ENCODE measurements at regions not wholly inside any gene's neighbourhood (a gene's known extent, or its start where the extent isn't known, plus 50 kb on each side); places are given as distances from the start of the nearest gene placed in this dataset.

- DNase-seq: no peak
Measured at GRCh38 chr18:78925557-78926242, 53.9 kb upstream of the SALL3 start.

GRCh38 chr18:78926243-78926615 lies 53.4 kb upstream of the SALL3 start:
- intact Hi-C loops (cut with DNase I): no loop called here
- no peak for DNase-seq
- ATAC-seq: no peak

More at GRCh38 chr18:78925557-78926242, 53.9 kb upstream of the SALL3 start:
- ATAC-seq: no peak
- intact Hi-C loops (cut with DNase I): no loop called here

DNA sequence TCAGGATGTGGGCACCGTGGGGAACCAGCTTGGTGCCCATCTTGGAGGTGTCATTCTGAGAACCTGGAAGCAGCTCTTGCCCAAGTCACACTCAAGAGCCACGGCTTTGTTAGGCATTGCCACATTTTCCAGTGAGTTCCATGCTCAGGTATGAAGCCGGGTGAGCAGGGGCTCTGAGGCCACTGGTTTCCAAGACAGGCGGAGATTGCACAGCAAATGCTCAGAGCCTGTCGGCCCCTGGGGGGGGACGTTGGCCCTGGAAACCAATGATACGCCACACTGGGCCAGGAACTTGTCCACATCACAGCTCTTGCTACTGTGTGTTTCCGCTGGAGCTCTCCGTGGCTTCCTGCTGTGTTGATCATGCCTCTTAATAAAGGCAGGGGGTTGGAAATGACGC lies 52.5 kb upstream of the SALL3 start:
- ATAC-seq (no peak), DNase-seq (no peak)
- intact Hi-C loops (cut with DNase I): no loop called here

DNA sequence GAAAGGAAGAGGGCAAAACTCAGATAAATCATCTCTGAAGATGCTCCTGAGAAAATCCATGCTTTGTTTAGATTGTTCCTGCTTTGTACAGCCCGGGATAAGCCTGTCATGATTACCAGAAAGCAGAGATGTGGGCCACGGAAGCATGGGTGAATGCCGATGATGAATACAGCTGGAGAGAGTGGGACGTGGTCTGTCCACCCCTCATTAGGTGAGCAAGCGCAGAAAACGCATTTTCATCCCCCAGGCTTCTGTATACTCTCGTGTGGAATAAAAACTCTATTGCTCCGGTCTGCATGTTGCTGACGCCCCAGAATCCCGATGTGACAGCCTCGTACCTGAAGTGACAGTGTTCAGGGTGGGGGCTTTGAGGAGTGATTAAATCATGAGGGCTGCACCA lies 52.0 kb upstream of the SALL3 start:
- intact Hi-C loops (cut with DNase I): no loop called here

DNA sequence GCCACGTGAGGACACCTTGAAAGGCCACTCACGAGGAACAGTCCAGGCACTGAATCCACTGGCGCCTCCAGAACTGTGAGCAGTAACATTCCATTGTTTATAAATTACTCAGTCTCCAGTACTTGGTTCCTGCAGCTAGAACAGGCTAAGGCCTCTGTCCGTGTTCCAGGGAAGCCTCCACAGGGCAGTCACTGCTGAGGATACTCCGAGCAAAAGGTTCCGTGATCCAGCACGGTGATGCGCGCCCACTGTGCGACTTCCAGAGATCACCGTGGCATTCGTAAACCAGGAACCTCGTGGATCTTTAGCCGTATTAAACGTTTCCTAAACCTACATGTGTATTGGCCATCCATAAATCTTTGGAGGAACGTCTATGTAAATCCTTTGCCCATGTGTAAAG lies 51.5 kb upstream of the SALL3 start:
- no peak for ATAC-seq
- no peak for DNase-seq
- intact Hi-C loops (cut with DNase I): no loop called here

More for the DNA sequence above, 52.0 kb upstream of the SALL3 start:
- ATAC-seq: no peak
- no peak for DNase-seq

DNA sequence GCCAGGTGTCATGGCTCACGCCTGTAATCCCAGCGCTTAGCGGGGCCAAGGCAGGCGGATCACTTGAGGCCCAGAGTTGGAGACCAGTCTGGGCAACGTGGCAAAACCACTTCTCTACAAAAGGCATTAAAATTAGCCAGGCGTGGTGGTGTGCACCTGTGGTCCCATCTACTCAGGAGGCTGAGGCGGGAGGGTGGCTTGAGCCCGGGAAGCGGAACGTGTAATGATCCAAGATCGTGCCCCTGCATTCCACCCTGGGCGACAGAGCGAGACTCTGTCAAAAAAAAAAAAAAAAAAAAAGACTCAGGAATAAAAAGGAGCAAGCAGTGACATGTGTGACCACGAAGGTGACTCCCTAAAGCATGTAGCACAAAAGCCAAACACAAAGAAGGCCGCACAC lies 50.1 kb upstream of the SALL3 start:
- DNase-seq: no peak
- intact Hi-C loops (cut with DNase I): no loop called here
- no peak for ATAC-seq
